ENCODE measurements at regions not wholly inside any gene's neighbourhood (a gene's known extent, or its start where the extent isn't known, plus 50 kb on each side); places are given as distances from the start of the nearest gene placed in this dataset.
A peak's percentile ranks its signal among the peaks of the same experiment; 100 is the strongest.

- H3K27me3 ChIP-seq = no peaks in the 10 kb centered on the region
- H3K27ac ChIP-seq = no peak overlapping the region
- H3K36me3 ChIP-seq = no peaks in the 10 kb centered on the region
- H3K4me3 ChIP-seq = no peak overlapping the region
- no peak for TF ChIP-seq CTCF (IDR thresholded peaks at IDR 0.05; ENCODE audit: low read depth, low read length)
- no peaks in the 10 kb centered on the region for H3K9me3 ChIP-seq (ENCODE audit: low read depth)
- DNase-seq (ENCODE audit: low read depth in 1 of 2, low spot score in 1 of 2) = no peak
- peaks cover 9% of the 10 kb centered on the region for H3K4me1 ChIP-seq (ENCODE audit: low read depth)
These were observed 474.1 kb upstream of the ZMIZ1 start for GRCh38 chr10:78594559-78595268.

GRCh38 chr10:78595269-78595619 lies 473.5 kb upstream of the ZMIZ1 start:
- Histone ChIP-seq H3K4me1 (ENCODE audit: low read depth) (peaks cover 9% of the 10 kb centered on the region), H3K9me3 (ENCODE audit: low read depth) (no peaks in the 10 kb centered on the region), H3K27ac (no peak overlapping the region), H3K27me3 (no peaks in the 10 kb centered on the region), H3K36me3 (no peaks in the 10 kb centered on the region), H3K4me3 (no peak overlapping the region)
- TF ChIP-seq CTCF (IDR thresholded peaks at IDR 0.05; ENCODE audit: low read depth, low read length) = no peak
- no peak for DNase-seq (ENCODE audit: low read depth in 1 of 2, low spot score in 1 of 2)

GRCh38 chr10:78596556-78596955 lies 472.2 kb upstream of the ZMIZ1 start:
- peak in 1 of 2 donors; percentile 24 for DNase-seq (ENCODE audit: low read depth in 1 of 2, low spot score in 1 of 2)
- H3K27ac ChIP-seq = peak overlapping the region; percentile 41
- no peak overlapping the region for H3K4me3 ChIP-seq
- H3K36me3 ChIP-seq = no peaks in the 10 kb centered on the region
- H3K27me3 ChIP-seq = no peaks in the 10 kb centered on the region
- no peaks in the 10 kb centered on the region for H3K9me3 ChIP-seq (ENCODE audit: low read depth)
- TF ChIP-seq CTCF (IDR thresholded peaks at IDR 0.05; ENCODE audit: low read depth, low read length) = no peak
- H3K4me1 ChIP-seq (ENCODE audit: low read depth) = peaks cover 9% of the 10 kb centered on the region

- Histone ChIP-seq H3K27ac (no peak overlapping the region), H3K9me3 (ENCODE audit: low read depth) (no peaks in the 10 kb centered on the region), H3K4me3 (no peak overlapping the region), H3K36me3 (no peaks in the 10 kb centered on the region), H3K27me3 (no peaks in the 10 kb centered on the region), H3K4me1 (ENCODE audit: low read depth) (peaks cover 9% of the 10 kb centered on the region)
- no peak for TF ChIP-seq CTCF (IDR thresholded peaks at IDR 0.05; ENCODE audit: low read depth, low read length)
- no peak for DNase-seq (ENCODE audit: low read depth in 1 of 2, low spot score in 1 of 2)
These were observed 470.8 kb upstream of the ZMIZ1 start for GRCh38 chr10:78597796-78598555.

- no peak for TF ChIP-seq CTCF (IDR thresholded peaks at IDR 0.05; ENCODE audit: low read depth, low read length)
- no peak for DNase-seq (ENCODE audit: low read depth in 1 of 2, low spot score in 1 of 2)
- no peak overlapping the region for H3K27ac ChIP-seq
- no peaks in the 10 kb centered on the region for H3K27me3 ChIP-seq
- peaks cover 9% of the 10 kb centered on the region for H3K4me1 ChIP-seq (ENCODE audit: low read depth)
- no peak overlapping the region for H3K4me3 ChIP-seq
- no peaks in the 10 kb centered on the region for H3K9me3 ChIP-seq (ENCODE audit: low read depth)
- H3K36me3 ChIP-seq = no peaks in the 10 kb centered on the region
These were observed 469.5 kb upstream of the ZMIZ1 start for GRCh38 chr10:78599122-78599853.

Data from cardiac muscle cell (in vitro differentiated cells and primary cell).